ENCODE measurements at regions not wholly inside any gene's neighbourhood (a gene's known extent, or its start where the extent isn't known, plus 50 kb on each side); places are given as distances from the start of the nearest gene placed in this dataset.
"Not testable (repeated sequence)": the region's sequence is repeated elsewhere in the genome, so short reads cannot be mapped to it uniquely, and the experiment has no call there.

- DNase-seq = no peak
Observed at GRCh38 chr16:86945166-86945900, 367.0 kb downstream of the FOXL1 start.

GRCh38 chr16:86946396-86946795 lies 368.0 kb downstream of the FOXL1 start:
- no peak for DNase-seq

- DNase-seq = no peak
Observed at GRCh38 chr16:86946981-86947380, 368.6 kb downstream of the FOXL1 start.

- no peak for DNase-seq
Observed at GRCh38 chr16:86948046-86948445, 369.1 kb downstream of the C16orf95 start.

- DNase-seq = no peak
Observed at GRCh38 chr16:86949116-86949515, 368.1 kb downstream of the C16orf95 start.

- DNase-seq = no peak
Observed at GRCh38 chr16:86949630-86950029, 367.6 kb downstream of the C16orf95 start.

- DNase-seq = no peak
Observed at GRCh38 chr16:86951041-86951822, 366.0 kb downstream of the C16orf95 start.

GRCh38 chr16:86951831-86952598 lies 365.2 kb downstream of the C16orf95 start:
- DNase-seq = no peak

- no peak for DNase-seq
Observed at GRCh38 chr16:86952769-86953168, 364.4 kb downstream of the C16orf95 start.

GRCh38 chr16:86953631-86954391 lies 363.4 kb downstream of the C16orf95 start:
- DNase-seq = no peak

- no peak for DNase-seq
Observed at GRCh38 chr16:86955136-86955855, 361.9 kb downstream of the C16orf95 start.

- DNase-seq = no peak
Observed at GRCh38 chr16:86956437-86956836, 360.8 kb downstream of the C16orf95 start.

GRCh38 chr16:86957662-86958198 lies 359.5 kb downstream of the C16orf95 start:
- DNase-seq = not testable (repeated sequence)

GRCh38 chr16:86958423-86958822 lies 358.8 kb downstream of the C16orf95 start:
- DNase-seq = no peak

GRCh38 chr16:86959091-86959651 lies 358.0 kb downstream of the C16orf95 start:
- no peak for DNase-seq

GRCh38 chr16:86959729-86960128 lies 357.5 kb downstream of the C16orf95 start:
- DNase-seq = no peak

- no peak for DNase-seq
Observed at GRCh38 chr16:86960266-86960665, 356.9 kb downstream of the C16orf95 start.

GRCh38 chr16:86961171-86961601 lies 356.0 kb downstream of the C16orf95 start:
- no peak for DNase-seq

GRCh38 chr16:86962259-86962658 lies 354.9 kb downstream of the C16orf95 start:
- DNase-seq = no peak

- DNase-seq = no peak
Observed at GRCh38 chr16:86962913-86963312, 354.3 kb downstream of the C16orf95 start.

Data from activated naive CD4-positive, alpha-beta T cell treated with Interleukin-2 at 50 U/mL for 16 hours (primary cell).